GM12878 (cell line): ENCODE measurements at regions not wholly inside any gene's neighbourhood (a gene's known extent, or its start where the extent isn't known, plus 50 kb on each side); places are given as distances from the start of the nearest gene placed in this dataset.
A peak's percentile ranks its signal among the peaks of the same experiment; 100 is the strongest.
"Not testable (repeated sequence)": the region's sequence is repeated elsewhere in the genome, so short reads cannot be mapped to it uniquely, and the experiment has no call there.

Experiments used
- ATAC-seq: fragments of 200-7000 bp; cut with Tn5 transposase; 3 replicates; pipeline ENCODE4 v1.9.1; 2020; ENCODE audit warnings: mild to moderate bottlenecking, moderate library complexity
- BruUV-seq: library from RNA; stranded (reverse); fragments of 400-500 nt; replicated peaks from 2 replicates; lab custom pipeline; 2021; lab: Mats Ljungman, UMichigan
- CTCF ChIA-PET: fragments of 300-600 bp; sonication (Branson Sonifier 250); formaldehyde crosslinking; extraction: SDS; loops from one replicate; lab custom pipeline; 2021; ENCODE audit warnings: inconsistent platforms; lab: Yijun Ruan, JAX
- POLR2A ChIA-PET: fragments of 350-600 bp; formaldehyde crosslinking; extraction: SDS; loops from one replicate; lab custom pipeline; 2021; ENCODE audit warnings: inconsistent platforms; lab: Charles Lee
- RAD21 ChIA-PET: fragments of 300-600 bp; sonication (Branson Sonifier 250); formaldehyde crosslinking; loops from one replicate; lab custom pipeline; 2023; ENCODE audit warnings: antibody characterized with exemption; ENCODE audit not compliant: unreplicated experiment; lab: Charles Lee
- SMC1A ChIA-PET: fragments of 300-600 bp; sonication (Branson Sonifier 250); formaldehyde crosslinking; loops from one replicate; lab custom pipeline; 2023; ENCODE audit not compliant: unreplicated experiment, uncharacterized antibody; lab: Charles Lee
- DNase-seq: peaks from one replicate; pipeline ENCODE4 v3.0.0-alpha.2; 2011; ENCODE audit warnings: low read depth, low spot score
- FAIRE-seq: peaks from 3 replicates; lab custom pipeline; 2011; peaks lifted over from hg19 to GRCh38; lab: Jason Lieb, UNC
- H2AFZ ChIP-seq: 2 replicates; pipeline ENCODE4 v1.6.0; 2011; ENCODE audit warnings: low read depth, low read length, control low read depth; ENCODE audit not compliant: control insufficient read depth
- H3K27ac ChIP-seq: 2 replicates; pipeline ENCODE4 v1.5.1; 2011; ENCODE audit warnings: control low read depth; ENCODE audit not compliant: control insufficient read depth, insufficient read depth
- H3K27me3 ChIP-seq, 2 experiments: replicated peaks in 1 of 2; 2 replicates each; pipeline versions ENCODE4 v1.6.0 to v1.6.1; 2011; ENCODE audit warnings: low read length in 1 of 2; ENCODE audit not compliant: control insufficient read depth in 2 of 2, insufficient read depth in 2 of 2
- H3K36me3 ChIP-seq, 2 experiments: 2 replicates each; pipeline ENCODE4 v1.5.1; 2011; ENCODE audit warnings: low read length in 1 of 2; ENCODE audit not compliant: control insufficient read depth in 2 of 2, insufficient read depth in 2 of 2
- H3K4me1 ChIP-seq: 2 replicates; pipeline ENCODE4 v1.6.1; 2011; ENCODE audit warnings: mild to moderate bottlenecking, low read length, moderate library complexity, mixed read lengths; ENCODE audit not compliant: control insufficient read depth, insufficient read depth
- H3K4me2 ChIP-seq: 2 replicates; pipeline ENCODE4 v1.6.0; 2011; ENCODE audit warnings: control low read depth; ENCODE audit not compliant: control insufficient read depth, insufficient read depth
- H3K4me3 ChIP-seq: fragments of 200-600 bp; sonication (generic); 2 replicates; pipeline ENCODE4 v1.5.1; 2016
- H3K79me2 ChIP-seq: 2 replicates; pipeline ENCODE4 v1.6.0; 2011; ENCODE audit warnings: low read length; ENCODE audit not compliant: control insufficient read depth, insufficient read depth
- H3K9ac ChIP-seq: 2 replicates; pipeline ENCODE4 v1.8.0; 2011; ENCODE audit warnings: low read length, control low read depth, mixed read lengths; ENCODE audit not compliant: control insufficient read depth, insufficient read depth
- H3K9me3 ChIP-seq: replicated peaks from 3 replicates; pipeline ENCODE4 v1.5.1; 2011; ENCODE audit warnings: mild to moderate bottlenecking, low read length; ENCODE audit not compliant: control insufficient read depth, insufficient read depth
- H4K20me1 ChIP-seq: 2 replicates; pipeline ENCODE4 v1.6.0; 2011; ENCODE audit not compliant: control insufficient read depth, insufficient read depth
- WGBS: methylation state at CpG from one replicate; pipeline ENCODE4 v1.1.6; 2016; ENCODE audit warnings: low lambda C conversion rate; ENCODE audit not compliant: insufficient replicate concordance, insufficient coverage; ENCODE audit errors: missing lambda C conversion rate; 5-methylcytosine and 5-hydroxymethylcytosine counted together
- in situ Hi-C: fragments of 300-500 bp; cut with MboI; formaldehyde crosslinking; loops from 9 replicates; pipeline ENCODE4 v1.14.3; 2018; ENCODE audit warnings: mixed read lengths
- intact Hi-C: fragments of 100-400 bp; cut with micrococcal nuclease; formaldehyde crosslinking; loops from one replicate; pipeline ENCODE4 v1.14.2; 2022; ENCODE audit not compliant: unreplicated experiment

GRCh38 chr21:6123224-6123623, 4398.2 kb upstream of the TPTE start:
- FAIRE-seq, H3K27ac ChIP-seq, H3K9me3 ChIP-seq, H3K4me3 ChIP-seq, H3K4me1 ChIP-seq, RAD21 ChIA-PET, H3K4me2 ChIP-seq, H3K9ac ChIP-seq, CTCF ChIA-PET, H3K36me3 ChIP-seq, in situ Hi-C loops, DNase-seq, H4K20me1 ChIP-seq, POLR2A ChIA-PET, H3K27me3 ChIP-seq, H2AFZ ChIP-seq, SMC1A ChIA-PET, intact Hi-C loops, H3K79me2 ChIP-seq: not testable (repeated sequence)
- peak; percentile 14 for ATAC-seq
- BruUV-seq = TSS peak; percentile 87
- WGBS = 0% methylated on average over 1 of the region's 6 CpGs

DNA sequence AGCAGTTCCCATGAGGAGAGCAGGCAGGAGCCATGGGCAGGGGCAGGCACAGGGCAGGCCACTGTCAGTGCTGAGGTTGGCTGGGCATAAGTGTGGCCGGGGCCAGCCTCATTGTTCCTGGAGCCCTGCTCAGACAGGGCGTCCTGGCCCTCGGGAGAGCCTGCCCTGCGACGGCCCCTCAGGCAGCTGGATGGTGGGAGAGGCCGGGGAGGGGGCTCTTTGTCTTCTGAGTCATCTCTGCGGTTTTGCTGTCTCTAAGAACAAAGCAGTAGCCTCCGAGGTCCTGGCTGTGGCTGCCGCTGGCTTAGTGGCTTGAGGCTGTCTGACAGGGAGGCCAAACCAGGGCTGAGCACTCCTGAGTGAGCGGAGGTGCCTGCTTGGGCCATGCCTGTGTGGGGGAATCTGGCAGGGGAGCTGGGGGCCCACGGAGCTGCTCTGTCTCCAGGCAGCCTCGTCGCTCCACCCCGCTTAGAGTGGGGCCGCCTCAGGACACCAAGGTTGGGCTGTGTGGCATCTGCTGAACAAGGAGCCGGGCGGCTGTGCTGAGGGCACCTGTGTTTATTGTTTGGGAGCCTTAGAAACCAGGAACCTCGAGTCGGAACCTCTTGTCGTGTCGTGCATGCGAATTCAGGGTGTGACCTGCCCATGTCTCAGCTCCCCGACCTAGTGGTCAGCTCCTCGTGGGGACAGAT, 4395.7 kb upstream of the TPTE start:
- in situ Hi-C loops, H3K9ac ChIP-seq, DNase-seq, H3K9me3 ChIP-seq, H2AFZ ChIP-seq, H4K20me1 ChIP-seq, H3K4me1 ChIP-seq, CTCF ChIA-PET, FAIRE-seq, H3K27ac ChIP-seq, H3K27me3 ChIP-seq, RAD21 ChIA-PET, H3K36me3 ChIP-seq, H3K4me2 ChIP-seq, BruUV-seq, SMC1A ChIA-PET, H3K4me3 ChIP-seq, POLR2A ChIA-PET, H3K79me2 ChIP-seq, intact Hi-C loops: not testable (repeated sequence)
- peak; percentile 4; the same call in 2 of the 3 replicates for ATAC-seq
- 79% methylated on average over 5 of the region's 24 CpGs for WGBS

DNA sequence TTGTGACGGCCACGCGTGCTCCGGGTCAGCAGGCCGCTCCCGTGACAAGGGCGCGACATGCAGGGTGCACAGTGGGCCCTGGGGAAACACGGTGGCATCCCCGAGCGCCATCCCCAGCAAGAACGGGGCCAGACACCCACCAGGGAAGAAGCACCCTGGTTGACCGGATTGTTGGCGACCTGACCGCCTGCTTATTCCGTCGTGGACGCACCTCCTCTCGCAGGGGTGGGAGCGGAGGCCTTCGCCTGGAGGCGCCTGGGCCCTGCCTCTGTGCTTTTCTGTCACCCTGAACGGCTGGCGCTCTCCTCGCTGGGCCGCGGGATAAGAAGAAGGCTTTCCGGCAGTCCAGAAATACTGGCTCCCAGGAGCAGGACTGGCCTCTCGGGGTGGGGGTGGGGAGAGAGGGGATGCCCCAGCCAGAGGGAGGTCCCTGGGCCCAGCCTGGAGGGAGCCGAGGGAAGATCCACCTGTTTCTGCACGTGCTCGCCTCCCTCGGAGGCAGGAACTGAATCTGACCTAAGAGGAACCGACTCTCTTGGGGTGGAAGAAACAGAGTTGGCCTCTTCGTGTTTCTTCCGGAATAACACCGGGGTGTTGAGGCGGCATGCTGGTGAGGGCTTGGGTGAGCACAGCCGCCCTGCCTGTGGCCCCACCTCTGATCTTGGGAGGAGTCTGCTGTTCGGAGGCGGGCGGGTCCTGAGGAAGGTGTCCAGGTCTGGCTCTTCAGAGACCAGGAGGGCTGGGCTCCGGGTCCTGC, 4394.2 kb upstream of the TPTE start:
- H3K9me3 ChIP-seq, CTCF ChIA-PET, H3K27ac ChIP-seq, H2AFZ ChIP-seq, H3K36me3 ChIP-seq, H3K27me3 ChIP-seq, H3K4me1 ChIP-seq, DNase-seq, H4K20me1 ChIP-seq, BruUV-seq, H3K4me2 ChIP-seq, POLR2A ChIA-PET, FAIRE-seq, RAD21 ChIA-PET, in situ Hi-C loops, H3K9ac ChIP-seq, SMC1A ChIA-PET, H3K79me2 ChIP-seq, intact Hi-C loops, H3K4me3 ChIP-seq: not testable (repeated sequence)
- ATAC-seq = peak; percentile 84
- WGBS = 94% methylated on average over 17 of the region's 43 CpGs

GRCh38 chr21:6130734-6131133, 4390.6 kb upstream of the TPTE start:
- POLR2A ChIA-PET, intact Hi-C loops, in situ Hi-C loops, H2AFZ ChIP-seq, DNase-seq, CTCF ChIA-PET, H4K20me1 ChIP-seq, H3K27ac ChIP-seq, BruUV-seq, ATAC-seq, FAIRE-seq, H3K27me3 ChIP-seq, H3K4me2 ChIP-seq, H3K4me3 ChIP-seq, H3K9me3 ChIP-seq, H3K36me3 ChIP-seq, RAD21 ChIA-PET, H3K4me1 ChIP-seq, H3K9ac ChIP-seq, H3K79me2 ChIP-seq, SMC1A ChIA-PET: not testable (repeated sequence)
- WGBS = 50% methylated on average over 1 of the region's 13 CpGs
